ENCODE measurements at regions not wholly inside any gene's neighbourhood (a gene's known extent, or its start where the extent isn't known, plus 50 kb on each side); places are given as distances from the start of the nearest gene placed in this dataset.

GRCh38 chr7:41878309-41879295 lies 175.7 kb upstream of the INHBA start:
- DNase-seq (ENCODE audit: low read depth, low spot score), result no peak

GRCh38 chr7:41877118-41877517 lies 174.2 kb upstream of the INHBA start:
- no peak for DNase-seq (ENCODE audit: low read depth, low spot score)

- no peak for DNase-seq (ENCODE audit: low read depth, low spot score)
Measured at GRCh38 chr7:41875513-41875912, 172.6 kb upstream of the INHBA start.

- DNase-seq (ENCODE audit: low read depth, low spot score), result no peak
Measured at GRCh38 chr7:41874201-41874785, 171.4 kb upstream of the INHBA start.

GRCh38 chr7:41873741-41874140 lies 170.9 kb upstream of the INHBA start:
- DNase-seq (ENCODE audit: low read depth, low spot score), result no peak

- DNase-seq (ENCODE audit: low read depth, low spot score), result no peak
Measured at GRCh38 chr7:41872966-41873365, 170.1 kb upstream of the INHBA start.

GRCh38 chr7:41870461-41871138 lies 167.7 kb upstream of the INHBA start:
- DNase-seq (ENCODE audit: low read depth, low spot score), result no peak

GRCh38 chr7:41869997-41870396 lies 167.1 kb upstream of the INHBA start:
- DNase-seq (ENCODE audit: low read depth, low spot score), result no peak

- DNase-seq (ENCODE audit: low read depth, low spot score), result no peak
Measured at GRCh38 chr7:41869596-41869995, 166.7 kb upstream of the INHBA start.

GRCh38 chr7:41869091-41869490 lies 166.2 kb upstream of the INHBA start:
- no peak for DNase-seq (ENCODE audit: low read depth, low spot score)

- DNase-seq (ENCODE audit: low read depth, low spot score), result no peak
Measured at GRCh38 chr7:41867639-41868280, 164.9 kb upstream of the INHBA start.

- no peak for DNase-seq (ENCODE audit: low read depth, low spot score)
Measured at GRCh38 chr7:41862261-41862660, 159.4 kb upstream of the INHBA start.

GRCh38 chr7:41861642-41862041 lies 158.8 kb upstream of the INHBA start:
- DNase-seq (ENCODE audit: low read depth, low spot score), result no peak

- DNase-seq (ENCODE audit: low read depth, low spot score), result no peak
Measured at GRCh38 chr7:41858201-41858600, 155.3 kb upstream of the INHBA start.

- no peak for DNase-seq (ENCODE audit: low read depth, low spot score)
Measured at GRCh38 chr7:41855798-41856197, 152.9 kb upstream of the INHBA start.

- no peak for DNase-seq (ENCODE audit: low read depth, low spot score)
Measured at GRCh38 chr7:41847606-41848005, 144.7 kb upstream of the INHBA start.

GRCh38 chr7:41847151-41847550 lies 144.3 kb upstream of the INHBA start:
- no peak for DNase-seq (ENCODE audit: low read depth, low spot score)

- DNase-seq (ENCODE audit: low read depth, low spot score), result no peak
Measured at GRCh38 chr7:41842956-41843355, 140.1 kb upstream of the INHBA start.

GRCh38 chr7:41837916-41838315 lies 135.0 kb upstream of the INHBA start:
- DNase-seq (ENCODE audit: low read depth, low spot score), result no peak

GRCh38 chr7:41835976-41836530 lies 133.2 kb upstream of the INHBA start:
- no peak for DNase-seq (ENCODE audit: low read depth, low spot score)

- no peak for DNase-seq (ENCODE audit: low read depth, low spot score)
Measured at GRCh38 chr7:41834805-41835694, 132.2 kb upstream of the INHBA start.

Measured in smooth muscle cell of the brain vasculature (primary cell).